ENCODE measurements at regions not wholly inside any gene's neighbourhood (a gene's known extent, or its start where the extent isn't known, plus 50 kb on each side); places are given as distances from the start of the nearest gene placed in this dataset.

DNA sequence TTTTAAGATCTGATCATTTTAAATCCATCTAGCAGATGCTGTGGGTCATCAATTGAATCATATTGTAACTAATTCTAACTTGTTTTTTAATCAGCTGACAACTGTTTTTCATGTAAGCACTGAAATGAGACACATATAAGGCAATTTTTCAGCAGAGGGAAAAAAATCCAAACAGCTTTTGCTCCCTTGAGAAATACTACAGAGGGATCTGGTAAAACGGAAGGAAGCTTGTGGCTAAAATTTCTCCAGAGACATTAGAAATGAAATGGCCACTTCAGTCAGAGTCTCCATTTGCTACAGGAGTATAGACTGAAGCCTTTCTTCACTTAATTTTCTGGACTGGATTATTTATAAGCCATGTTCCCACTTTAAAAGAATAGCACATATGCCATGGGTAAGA, 385.9 kb downstream of the MAN2A1 start:
- TF ChIP-seq, protein P1, sequence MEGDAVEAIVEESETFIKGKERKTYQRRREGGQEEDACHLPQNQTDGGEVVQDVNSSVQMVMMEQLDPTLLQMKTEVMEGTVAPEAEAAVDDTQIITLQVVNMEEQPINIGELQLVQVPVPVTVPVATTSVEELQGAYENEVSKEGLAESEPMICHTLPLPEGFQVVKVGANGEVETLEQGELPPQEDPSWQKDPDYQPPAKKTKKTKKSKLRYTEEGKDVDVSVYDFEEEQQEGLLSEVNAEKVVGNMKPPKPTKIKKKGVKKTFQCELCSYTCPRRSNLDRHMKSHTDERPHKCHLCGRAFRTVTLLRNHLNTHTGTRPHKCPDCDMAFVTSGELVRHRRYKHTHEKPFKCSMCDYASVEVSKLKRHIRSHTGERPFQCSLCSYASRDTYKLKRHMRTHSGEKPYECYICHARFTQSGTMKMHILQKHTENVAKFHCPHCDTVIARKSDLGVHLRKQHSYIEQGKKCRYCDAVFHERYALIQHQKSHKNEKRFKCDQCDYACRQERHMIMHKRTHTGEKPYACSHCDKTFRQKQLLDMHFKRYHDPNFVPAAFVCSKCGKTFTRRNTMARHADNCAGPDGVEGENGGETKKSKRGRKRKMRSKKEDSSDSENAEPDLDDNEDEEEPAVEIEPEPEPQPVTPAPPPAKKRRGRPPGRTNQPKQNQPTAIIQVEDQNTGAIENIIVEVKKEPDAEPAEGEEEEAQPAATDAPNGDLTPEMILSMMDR (IDR thresholded peaks at IDR 0.05) = no peak
- TF ChIP-seq POLR2A (IDR thresholded peaks at IDR 0.05) (no peak), POLR2AphosphoS5 (IDR thresholded peaks at IDR 0.05; ENCODE audit: insufficient read depth in 1 of 2, low read depth in 1 of 2) (no peak)
